HCT116 (cell line): ENCODE measurements at regions not wholly inside any gene's neighbourhood (a gene's known extent, or its start where the extent isn't known, plus 50 kb on each side); places are given as distances from the start of the nearest gene placed in this dataset.

Experiments
- ATAC-seq: fragments of 200-7000 bp; cut with Tn5 transposase; 2 replicates; pipeline ENCODE4 v1.9.1; 2020; ENCODE audit warnings: mild to moderate bottlenecking, moderate library complexity
- BruUV-seq: library from RNA; stranded (reverse); fragments of 400-500 nt; replicated peaks from 2 replicates; lab custom pipeline; 2021; lab: Mats Ljungman, UMichigan
- CTCF ChIA-PET: fragments of 300-600 bp; sonication (Branson Sonifier 250); formaldehyde crosslinking; loops from one replicate; lab custom pipeline; 2021; ENCODE audit warnings: antibody characterized with exemption; lab: Charles Lee
- POLR2A ChIA-PET: fragments of 300-600, 350-600 bp; sonication (Branson Sonifier 250); formaldehyde crosslinking; loops from one replicate; lab custom pipeline; 2021; ENCODE audit warnings: antibody characterized with exemption; lab: Charles Lee
- RAD21 ChIA-PET, 2 experiments: fragments of 300-600 bp; sonication (Branson Sonifier 250); formaldehyde crosslinking; loops; one replicate each; lab custom pipeline; 2023; ENCODE audit warnings: low total read pairs in 2 of 2; ENCODE audit not compliant: uncharacterized antibody in 2 of 2, unreplicated experiment in 2 of 2, low non-redundant PET in 1 of 2; lab: Charles Lee
- DNase-seq: peaks from one replicate; pipeline ENCODE4 v3.0.0-alpha.2; 2010; ENCODE audit warnings: low read depth, low spot score
- H2AFZ ChIP-seq: fragments of 200-600 bp; shearing (Covaris generic), sonication (generic); 2 replicates; pipeline ENCODE4 v1.6.1; 2017; ENCODE audit warnings: low read depth, mixed run types, mixed read lengths, antibody characterized with exemption, low read length; ENCODE audit not compliant: poor library complexity, severe bottlenecking
- H3K27ac ChIP-seq: 2 replicates; pipeline ENCODE4 v1.5.1; 2012; ENCODE audit warnings: low read depth, low read length
- H3K27me3 ChIP-seq: fragments of 200-600 bp; sonication (generic); 2 replicates; pipeline ENCODE4 v1.6.1; 2016; ENCODE audit warnings: mixed run types, low read length, mixed read lengths; ENCODE audit not compliant: insufficient read depth
- H3K36me3 ChIP-seq, 2 experiments: fragments of 200-500 bp in 1 of 2; fragments of 200-600 bp in 1 of 2; sonication (Bioruptor generic) in 1 of 2; sonication (generic) in 1 of 2; 2 replicates each; pipeline versions ENCODE4 v1.5.1 to v1.6.1; 2014 to 2016; ENCODE audit warnings: low read length in 2 of 2, inconsistent platforms in 1 of 2, mixed read lengths in 1 of 2, mixed run types in 1 of 2; ENCODE audit not compliant: insufficient read depth in 2 of 2, control insufficient read depth in 1 of 2
- H3K4me1 ChIP-seq, 2 experiments: fragments of 200-600 bp in 1 of 2; sonication (generic) in 1 of 2; 2 replicates each; pipeline versions ENCODE4 v1.5.1 to v1.6.1; 2012 to 2017; ENCODE audit warnings: low read length in 2 of 2, inconsistent platforms in 1 of 2, mild to moderate bottlenecking in 1 of 2, mixed read lengths in 1 of 2, mixed run types in 1 of 2, moderate library complexity in 1 of 2; ENCODE audit not compliant: insufficient read depth in 2 of 2, control insufficient read depth in 1 of 2
- H3K4me2 ChIP-seq: fragments of 200-600 bp; sonication (generic); 2 replicates; pipeline ENCODE4 v1.6.1; 2017; ENCODE audit warnings: mixed run types, low read length, mixed read lengths
- H3K4me3 ChIP-seq, 2 experiments: fragments of 200-600 bp in 1 of 2; sonication (generic) in 1 of 2; replicated peaks in 1 of 2; 2 replicates each; pipeline ENCODE4 v1.5.1; 2011 to 2016; ENCODE audit warnings: low read length in 2 of 2, control low read depth in 1 of 2, low read depth in 1 of 2, mild to moderate bottlenecking in 1 of 2, mixed read lengths in 1 of 2, mixed run types in 1 of 2
- H3K79me2 ChIP-seq: fragments of 200-600 bp; sonication (generic); 2 replicates; pipeline ENCODE4 v1.6.1; 2017; ENCODE audit warnings: mild to moderate bottlenecking, mixed run types, low read length, moderate library complexity, mixed read lengths; ENCODE audit not compliant: insufficient read depth
- H3K9ac ChIP-seq: fragments of 200-600 bp; sonication (generic); 2 replicates; pipeline ENCODE4 v1.6.1; 2016; ENCODE audit warnings: low read length, mixed read lengths
- H3K9me2 ChIP-seq: fragments of 200-600 bp; sonication (generic), shearing (Covaris generic); 2 replicates; pipeline ENCODE4 v1.6.1; 2017; ENCODE audit warnings: mixed run types, mild to moderate bottlenecking, moderate library complexity; ENCODE audit not compliant: insufficient read depth
- H3K9me3 ChIP-seq, 2 experiments: fragments of 200-500 bp in 1 of 2; fragments of 200-600 bp in 1 of 2; sonication (Bioruptor generic) in 1 of 2; sonication (generic) in 1 of 2; 2 replicates each; pipeline ENCODE4 v1.6.1; 2014 to 2017; ENCODE audit warnings: low read length in 2 of 2, mixed read lengths in 2 of 2, inconsistent platforms in 1 of 2, low read depth in 1 of 2, mild to moderate bottlenecking in 1 of 2, mixed run types in 1 of 2, moderate library complexity in 1 of 2; ENCODE audit not compliant: control insufficient read depth in 1 of 2, insufficient read depth in 1 of 2
- H4K20me1 ChIP-seq: fragments of 200-600 bp; sonication (generic), shearing (Covaris generic); 2 replicates; pipeline ENCODE4 v1.6.1; 2017; ENCODE audit warnings: mixed run types, mild to moderate bottlenecking, moderate library complexity; ENCODE audit not compliant: insufficient read depth
- CTCF ChIP-seq, 3 experiments: fragments of 200-600 bp in 1 of 3; sonication (generic) in 1 of 3; IDR thresholded peaks in 2 of 3; conservative IDR thresholded peaks in 1 of 3; 2 replicates each; pipeline ENCODE4 v1.5.1; 2012 to 2017; ENCODE audit warnings: low read depth in 2 of 3, low read length in 2 of 3, antibody characterized with exemption in 1 of 3, borderline replicate concordance in 1 of 3, control low read depth in 1 of 3, mild to moderate bottlenecking in 1 of 3, mixed read lengths in 1 of 3, mixed run types in 1 of 3, moderate library complexity in 1 of 3; ENCODE audit not compliant: insufficient read depth in 1 of 3
- EZH2 ChIP-seq: fragments of 200-600 bp; sonication (generic); IDR thresholded peaks from 2 replicates; pipeline ENCODE4 v1.6.1; 2017; ENCODE audit warnings: antibody characterized with exemption, mixed run types
- JUND ChIP-seq: IDR thresholded peaks from 2 replicates; pipeline ENCODE4 v1.6.1; 2012
- MAX ChIP-seq: IDR thresholded peaks from 2 replicates; pipeline ENCODE4 v1.6.1; 2012
- REST ChIP-seq: IDR thresholded peaks from 2 replicates; pipeline ENCODE4 v1.6.1; 2012; ENCODE audit warnings: low read depth
- SIN3A ChIP-seq: IDR thresholded peaks from 2 replicates; pipeline ENCODE4 v1.6.1; 2012; ENCODE audit warnings: low read depth
- SP1 ChIP-seq: IDR thresholded peaks from 2 replicates; pipeline ENCODE4 v1.6.1; 2012; ENCODE audit warnings: low read depth
- SRF ChIP-seq: IDR thresholded peaks from 2 replicates; pipeline ENCODE4 v1.6.1; 2012; ENCODE audit warnings: low read depth
- TCF7L2 ChIP-seq: IDR thresholded peaks from 2 replicates; pipeline ENCODE4 v1.7.0; 2011; ENCODE audit warnings: borderline replicate concordance, inconsistent platforms; ENCODE audit not compliant: insufficient read depth, insufficient read length; ENCODE audit errors: extremely low read depth
- YY1 ChIP-seq: IDR thresholded peaks from 2 replicates; pipeline ENCODE4 v1.6.1; 2011; ENCODE audit warnings: low read length, low read depth, moderate library complexity, mild to moderate bottlenecking; ENCODE audit not compliant: insufficient replicate concordance; ENCODE audit errors: extremely low read depth
- ZNF274 ChIP-seq: fragments of 200-500 bp; sonication (Bioruptor generic); IDR thresholded peaks from 2 replicates; pipeline ENCODE4 v1.6.1; 2014; ENCODE audit warnings: mild to moderate bottlenecking, low read depth, low read length, inconsistent platforms
- intact Hi-C: fragments of 100-400 bp; cut with micrococcal nuclease; formaldehyde crosslinking; loops from 2 replicates; pipeline ENCODE4 v1.10.0; 2022

DNA sequence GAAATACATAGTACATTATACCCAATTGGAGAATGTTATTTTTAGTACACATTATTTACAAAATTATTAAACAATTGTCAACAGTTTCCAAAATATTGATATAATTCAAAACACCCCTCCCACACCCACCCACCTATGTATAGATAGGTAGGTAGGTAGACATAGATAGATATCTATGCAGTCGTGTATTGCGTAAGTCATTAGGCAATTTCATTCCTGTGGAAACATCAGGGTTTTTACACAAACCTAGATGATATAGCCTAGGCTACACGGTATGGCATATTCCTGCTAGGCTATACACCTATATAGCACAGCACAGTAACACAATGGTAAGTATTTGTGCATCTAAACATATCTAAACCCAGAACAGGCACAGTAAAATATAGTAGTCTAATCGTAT lies 377.3 kb downstream of the ANXA1 start:
- Histone ChIP-seq H2AFZ (no peak overlapping the region), H3K36me3 (no peaks in the 10 kb centered on the region), H3K9ac (no peak overlapping the region), H3K27me3 (no peaks in the 10 kb centered on the region), H3K4me1 (no peaks in the 10 kb centered on the region), H3K4me2 (no peak overlapping the region), H3K9me3 (no peaks in the 10 kb centered on the region), H3K9me2 (no peaks in the 10 kb centered on the region), H3K27ac (no peak overlapping the region), H3K4me3 (no peak overlapping the region), H3K79me2 (no peaks in the 10 kb centered on the region), H4K20me1 (no peaks in the 10 kb centered on the region)
- ChIA-PET POLR2A (no interaction called here), CTCF (no interaction called here), RAD21 (no interaction called here)
- intact Hi-C loops, result no loop called here
- BruUV-seq, result no TSS peak
- DNase-seq (no peak), ATAC-seq (no peak)
- TF ChIP-seq ZNF274, result no peak
- TF ChIP-seq YY1, result no peak
- no peak for TF ChIP-seq JUND
- TF ChIP-seq SIN3A, result no peak
- TF ChIP-seq EZH2, result no peak
- TF ChIP-seq SP1, result no peak
- no peak for TF ChIP-seq REST
- no peak for TF ChIP-seq SRF

GRCh38 chr9:73529666-73530065 lies 378.0 kb downstream of the ANXA1 start:
- ATAC-seq, result no peak
- H3K9me2 ChIP-seq, result no peaks in the 10 kb centered on the region
- H2AFZ ChIP-seq, result no peak overlapping the region
- no peak overlapping the region for H3K27ac ChIP-seq
- no peak overlapping the region for H3K4me3 ChIP-seq
- no peaks in the 10 kb centered on the region for H3K79me2 ChIP-seq
- H4K20me1 ChIP-seq, result no peaks in the 10 kb centered on the region
- no peaks in the 10 kb centered on the region for H3K4me1 ChIP-seq
- no peak for DNase-seq
- no peak overlapping the region for H3K4me2 ChIP-seq
- ChIA-PET POLR2A (no interaction called here), CTCF (no interaction called here), RAD21 (no interaction called here)
- no TSS peak for BruUV-seq
- no peaks in the 10 kb centered on the region for H3K36me3 ChIP-seq
- H3K27me3 ChIP-seq, result no peaks in the 10 kb centered on the region
- H3K9me3 ChIP-seq, result no peaks in the 10 kb centered on the region
- intact Hi-C loops, result no loop called here
- H3K9ac ChIP-seq, result no peak overlapping the region
- TF ChIP-seq REST (no peak), MAX (no peak), CTCF (IDR thresholded peaks at IDR 0.05 in 2 of 3, conservative IDR thresholded peaks at IDR 0.05 in 1 of 3; ENCODE audit: borderline replicate concordance in 1 of 3, insufficient read depth in 1 of 3, low read depth in 2 of 3, low read length in 2 of 3) (no peak), TCF7L2 (no peak)
